ENCODE measurements at regions not wholly inside any gene's neighbourhood (a gene's known extent, or its start where the extent isn't known, plus 50 kb on each side); places are given as distances from the start of the nearest gene placed in this dataset.

DNA sequence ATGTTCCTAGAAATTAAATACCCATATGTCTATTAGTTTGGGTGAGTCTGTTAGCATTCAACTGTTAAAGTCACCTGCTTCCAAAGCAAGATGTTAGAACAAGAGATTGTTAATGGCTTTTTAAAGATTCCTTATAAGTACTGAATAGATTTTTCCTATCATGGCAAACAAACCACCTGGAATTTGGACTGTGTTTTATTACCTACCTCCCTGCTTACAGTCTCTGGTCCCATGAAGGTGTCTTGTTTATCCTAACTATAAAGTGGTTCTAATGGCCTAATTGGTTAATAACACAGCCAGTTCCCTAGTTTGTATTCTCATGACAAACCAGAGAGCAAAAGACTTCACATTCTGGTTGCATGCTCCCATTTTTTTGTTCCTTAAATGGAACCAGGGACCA lies 149.5 kb downstream of the PPP1R2C start:
- intact Hi-C loops (cut with DNase I): no loop called here
- Histone ChIP-seq H3K36me3 (no peaks in the 10 kb centered on the region), H3K4me1 (replicated peaks) (no peaks in the 10 kb centered on the region), H3K9me3 (no peaks in the 10 kb centered on the region), H3K27me3 (replicated peaks; ENCODE audit: insufficient read depth) (no peaks in the 10 kb centered on the region), H3K4me3 (no peak overlapping the region), H3K27ac (no peak overlapping the region)
- no peak for TF ChIP-seq POLR2A (IDR thresholded peaks at IDR 0.05)
- TF ChIP-seq, protein P1, sequence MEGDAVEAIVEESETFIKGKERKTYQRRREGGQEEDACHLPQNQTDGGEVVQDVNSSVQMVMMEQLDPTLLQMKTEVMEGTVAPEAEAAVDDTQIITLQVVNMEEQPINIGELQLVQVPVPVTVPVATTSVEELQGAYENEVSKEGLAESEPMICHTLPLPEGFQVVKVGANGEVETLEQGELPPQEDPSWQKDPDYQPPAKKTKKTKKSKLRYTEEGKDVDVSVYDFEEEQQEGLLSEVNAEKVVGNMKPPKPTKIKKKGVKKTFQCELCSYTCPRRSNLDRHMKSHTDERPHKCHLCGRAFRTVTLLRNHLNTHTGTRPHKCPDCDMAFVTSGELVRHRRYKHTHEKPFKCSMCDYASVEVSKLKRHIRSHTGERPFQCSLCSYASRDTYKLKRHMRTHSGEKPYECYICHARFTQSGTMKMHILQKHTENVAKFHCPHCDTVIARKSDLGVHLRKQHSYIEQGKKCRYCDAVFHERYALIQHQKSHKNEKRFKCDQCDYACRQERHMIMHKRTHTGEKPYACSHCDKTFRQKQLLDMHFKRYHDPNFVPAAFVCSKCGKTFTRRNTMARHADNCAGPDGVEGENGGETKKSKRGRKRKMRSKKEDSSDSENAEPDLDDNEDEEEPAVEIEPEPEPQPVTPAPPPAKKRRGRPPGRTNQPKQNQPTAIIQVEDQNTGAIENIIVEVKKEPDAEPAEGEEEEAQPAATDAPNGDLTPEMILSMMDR (IDR thresholded peaks at IDR 0.05): no peak
- no peak for TF ChIP-seq POLR2AphosphoS5 (IDR thresholded peaks at IDR 0.05)
- no peak for DNase-seq (ENCODE audit: low spot score)

DNA sequence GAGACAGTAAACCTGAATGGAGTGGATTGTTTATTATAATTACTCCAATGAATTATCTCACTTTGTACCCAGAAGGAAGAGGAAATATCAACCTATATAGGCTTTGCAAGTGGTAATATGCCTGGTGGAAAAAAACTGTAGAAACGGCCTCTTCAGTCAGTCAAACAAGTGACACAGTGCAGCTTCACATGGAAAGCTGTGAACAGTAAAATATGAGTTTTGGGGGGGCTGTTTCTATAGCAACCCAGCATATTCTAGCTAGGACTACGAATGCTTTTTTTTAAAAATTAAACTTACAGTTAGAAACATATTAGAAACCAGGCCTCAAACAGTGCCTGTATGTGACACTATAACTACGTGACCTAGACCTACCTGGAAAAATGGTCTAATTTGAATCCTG lies 150.1 kb downstream of the PPP1R2C start:
- WGBS: 78% methylated on average over 3 of the region's 3 CpGs
- no peak for DNase-seq (ENCODE audit: low spot score)
- TF ChIP-seq, protein P1 (IDR thresholded peaks at IDR 0.05): no peak
- TF ChIP-seq POLR2A (IDR thresholded peaks at IDR 0.05) (no peak), POLR2AphosphoS5 (IDR thresholded peaks at IDR 0.05) (no peak)
- no peaks in the 10 kb centered on the region for H3K9me3 ChIP-seq
- H3K27me3 ChIP-seq (replicated peaks; ENCODE audit: insufficient read depth): no peaks in the 10 kb centered on the region
- no peak overlapping the region for H3K27ac ChIP-seq
- no peaks in the 10 kb centered on the region for H3K36me3 ChIP-seq
- H3K4me3 ChIP-seq: no peak overlapping the region
- no peaks in the 10 kb centered on the region for H3K4me1 ChIP-seq (replicated peaks)
- intact Hi-C loops (cut with DNase I): no loop called here

DNA sequence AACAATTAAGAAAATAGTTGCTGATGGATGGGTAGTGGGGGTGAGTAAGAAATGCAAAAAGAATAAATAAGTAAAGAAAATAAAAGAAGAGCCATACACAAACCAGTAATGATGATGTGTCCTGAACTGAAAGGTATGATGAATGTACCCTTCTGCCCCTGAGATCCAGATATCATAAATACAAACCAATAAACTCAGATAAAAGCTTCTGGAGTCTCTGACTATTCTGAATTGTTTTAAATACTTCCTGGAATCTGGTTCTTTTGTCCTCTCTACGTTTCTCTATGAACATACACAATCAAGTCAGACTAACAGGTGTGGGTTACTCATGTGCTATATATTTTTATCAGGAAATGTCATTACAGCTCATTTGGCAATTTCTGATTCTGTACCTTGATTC lies 153.4 kb downstream of the PPP1R2C start:
- intact Hi-C loops (cut with DNase I): no loop called here
- H3K27me3 ChIP-seq (replicated peaks; ENCODE audit: insufficient read depth): no peaks in the 10 kb centered on the region
- DNase-seq (ENCODE audit: low spot score): no peak
- no peak overlapping the region for H3K4me3 ChIP-seq
- no peaks in the 10 kb centered on the region for H3K36me3 ChIP-seq
- H3K9me3 ChIP-seq: no peaks in the 10 kb centered on the region
- WGBS: 31% methylated on average over 1 of the region's 1 CpG
- no peak overlapping the region for H3K27ac ChIP-seq
- TF ChIP-seq, protein P1 (IDR thresholded peaks at IDR 0.05): no peak
- TF ChIP-seq POLR2A (IDR thresholded peaks at IDR 0.05): no peak
- no peak for TF ChIP-seq POLR2AphosphoS5 (IDR thresholded peaks at IDR 0.05)
- no peaks in the 10 kb centered on the region for H3K4me1 ChIP-seq (replicated peaks)

DNA sequence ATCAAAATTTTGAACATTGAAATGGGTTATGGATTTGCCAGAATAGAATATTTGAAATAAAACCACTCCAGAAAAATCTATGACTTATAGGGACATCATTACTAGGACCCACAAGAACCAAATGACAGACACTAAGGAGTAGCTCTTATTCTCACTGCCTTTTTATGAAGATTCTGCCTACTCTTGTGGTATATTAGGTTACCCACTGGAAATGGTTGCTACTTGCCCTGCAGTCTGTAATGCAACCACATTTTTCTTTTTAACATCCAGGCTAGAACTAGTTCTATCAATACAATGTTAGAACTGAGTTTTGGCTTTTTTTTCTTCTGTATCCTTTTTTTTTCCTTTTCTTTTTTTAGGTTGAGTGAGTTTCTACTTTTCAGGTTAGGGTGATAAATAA lies 158.9 kb downstream of the PPP1R2C start:
- Histone ChIP-seq H3K27ac (no peak overlapping the region), H3K4me1 (replicated peaks) (no peaks in the 10 kb centered on the region), H3K27me3 (replicated peaks; ENCODE audit: insufficient read depth) (no peaks in the 10 kb centered on the region), H3K9me3 (no peaks in the 10 kb centered on the region), H3K4me3 (no peak overlapping the region), H3K36me3 (no peaks in the 10 kb centered on the region)
- DNase-seq (ENCODE audit: low spot score): no peak
- intact Hi-C loops (cut with DNase I): no loop called here
- TF ChIP-seq POLR2A (IDR thresholded peaks at IDR 0.05) (no peak), POLR2AphosphoS5 (IDR thresholded peaks at IDR 0.05) (no peak)
- TF ChIP-seq, protein P1 (IDR thresholded peaks at IDR 0.05): no peak

DNA sequence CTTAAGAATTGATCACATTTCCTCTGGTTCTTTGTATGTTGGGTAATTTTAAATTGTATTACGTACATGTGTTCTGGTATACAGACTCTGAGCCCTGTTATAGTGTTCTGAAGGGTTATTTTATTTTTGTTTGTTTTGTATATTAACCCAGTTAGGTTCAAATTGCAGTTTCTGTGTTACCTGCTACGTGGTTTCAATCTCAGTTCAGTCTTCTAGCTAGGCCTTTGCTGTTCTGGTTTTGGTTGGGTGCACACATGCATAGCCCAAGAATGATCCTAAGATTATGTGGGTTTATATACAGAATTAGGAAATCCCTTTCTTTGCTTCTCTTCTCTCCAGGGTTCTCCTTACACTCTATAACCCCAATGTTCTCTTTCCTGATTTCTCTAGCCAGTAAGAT lies 161.0 kb downstream of the PPP1R2C start:
- H3K9me3 ChIP-seq: no peaks in the 10 kb centered on the region
- intact Hi-C loops (cut with DNase I): no loop called here
- no peak overlapping the region for H3K4me3 ChIP-seq
- H3K27ac ChIP-seq: no peak overlapping the region
- H3K27me3 ChIP-seq (replicated peaks; ENCODE audit: insufficient read depth): no peaks in the 10 kb centered on the region
- no peaks in the 10 kb centered on the region for H3K4me1 ChIP-seq (replicated peaks)
- TF ChIP-seq, protein P1 (IDR thresholded peaks at IDR 0.05): no peak
- TF ChIP-seq POLR2A (IDR thresholded peaks at IDR 0.05) (no peak), POLR2AphosphoS5 (IDR thresholded peaks at IDR 0.05) (no peak)
- no peaks in the 10 kb centered on the region for H3K36me3 ChIP-seq
- 88% methylated on average over 2 of the region's 2 CpGs for WGBS
- no peak for DNase-seq (ENCODE audit: low spot score)
